HepG2 (cell line): ENCODE measurements at regions not wholly inside any gene's neighbourhood (a gene's known extent, or its start where the extent isn't known, plus 50 kb on each side); places are given as distances from the start of the nearest gene placed in this dataset.

Experiments used
- ATAC-seq: fragments of 200-7000 bp; cut with Tn5 transposase; 3 replicates; pipeline ENCODE4 v1.9.1; 2020; ENCODE audit warnings: mild to moderate bottlenecking, moderate library complexity
- BruUV-seq: library from RNA; stranded (reverse); fragments of 400-500 nt; replicated peaks from 2 replicates; lab custom pipeline; 2021; lab: Mats Ljungman, UMichigan
- CTCF ChIA-PET: fragments of 300-600 bp; formaldehyde crosslinking; extraction: SDS; loops from one replicate; lab custom pipeline; 2021; ENCODE audit warnings: low total read pairs, inconsistent platforms, low intra/inter-chr PET ratio; lab: Yijun Ruan, JAX
- POLR2A ChIA-PET: fragments of 350-600 bp; sonication (Branson Sonifier 250); formaldehyde crosslinking; loops from one replicate; lab custom pipeline; 2020; ENCODE audit warnings: antibody characterized with exemption, inconsistent platforms; lab: Yijun Ruan, JAX
- DNase-seq: peaks from one replicate; pipeline ENCODE4 v3.0.0-alpha.2; 2015; ENCODE audit warnings: low spot score
- FAIRE-seq: peaks from 3 replicates; lab custom pipeline; 2011; peaks lifted over from hg19 to GRCh38; lab: Jason Lieb, UNC
- H2AFZ ChIP-seq: one replicate; pipeline ENCODE4 v1.6.1; 2011; ENCODE audit warnings: low read length, inconsistent platforms
- H3K27ac ChIP-seq: fragments of 300-600 bp; 3 replicates; pipeline ENCODE4 v1.8.0; 2011; ENCODE audit warnings: mixed run types, mild to moderate bottlenecking, mixed read lengths, low read length, inconsistent platforms; ENCODE audit not compliant: insufficient read depth; ENCODE audit errors: extremely low read length
- H3K27me3 ChIP-seq, 2 experiments: fragments of 200-600 bp in 1 of 2; 2 replicates in 1 of 2; 3 replicates in 1 of 2; pipeline versions ENCODE4 v1.6.0 to v1.8.0; 2011; ENCODE audit warnings: low read length in 2 of 2, mild to moderate bottlenecking in 2 of 2, moderate library complexity in 2 of 2, inconsistent platforms in 1 of 2; ENCODE audit not compliant: insufficient read depth in 2 of 2, control insufficient read depth in 1 of 2
- H3K36me3 ChIP-seq, 2 experiments: fragments of 200-600 bp in 1 of 2; replicated peaks in 1 of 2; 2 replicates in 1 of 2; 3 replicates in 1 of 2; pipeline versions ENCODE4 v1.5.1 to v1.8.0; 2011; ENCODE audit warnings: low read length in 2 of 2, inconsistent platforms in 1 of 2; ENCODE audit not compliant: insufficient read depth in 2 of 2, control insufficient read depth in 1 of 2
- H3K4me1 ChIP-seq: 2 replicates; pipeline ENCODE4 v1.5.1; 2012; ENCODE audit warnings: low read length, inconsistent platforms; ENCODE audit not compliant: insufficient read depth
- H3K4me2 ChIP-seq: 2 replicates; pipeline ENCODE4 v1.6.0; 2011; ENCODE audit warnings: low read depth, low read length, inconsistent platforms
- H3K4me3 ChIP-seq, 3 experiments: fragments of 200-600 bp in 1 of 3; sonication (generic), shearing (Covaris generic) in 1 of 3; replicated peaks in 1 of 3; 2 replicates each; pipeline ENCODE4 v1.5.1; 2011 to 2016; ENCODE audit warnings: low read length in 3 of 3, inconsistent platforms in 2 of 3, low read depth in 2 of 3, mild to moderate bottlenecking in 2 of 3, control low read depth in 1 of 3, mixed read lengths in 1 of 3; ENCODE audit not compliant: insufficient read depth in 1 of 3
- H3K79me2 ChIP-seq: one replicate; pipeline ENCODE4 v1.6.1; 2011; ENCODE audit warnings: low read length, inconsistent platforms; ENCODE audit not compliant: insufficient read depth
- H3K9ac ChIP-seq: 2 replicates; pipeline ENCODE4 v1.6.0; 2011; ENCODE audit warnings: mild to moderate bottlenecking, low read depth, low read length, inconsistent platforms; ENCODE audit not compliant: insufficient read depth
- H3K9me3 ChIP-seq: 2 replicates; pipeline ENCODE4 v1.5.1; 2012; ENCODE audit warnings: mild to moderate bottlenecking, low read length
- H4K20me1 ChIP-seq: 2 replicates; pipeline ENCODE4 v1.6.0; 2011; ENCODE audit warnings: inconsistent platforms, mild to moderate bottlenecking, low read length, moderate library complexity; ENCODE audit not compliant: insufficient read depth
- ARNTL ChIP-seq: sonication (generic); formaldehyde crosslinking; IDR thresholded peaks from 2 replicates; pipeline ENCODE4 v1.4.0; 2020; ENCODE audit warnings: mild to moderate bottlenecking, missing genetic modification reagents
- ATF7 ChIP-seq, 2 experiments: fragments of 450-650 bp in 1 of 2; sonication (generic) in 1 of 2; formaldehyde crosslinking in 1 of 2; IDR thresholded peaks; 2 replicates each; pipeline versions ENCODE4 v1.4.0 to v1.6.1; 2016 to 2020; ENCODE audit warnings: antibody characterized with exemption in 1 of 2, mild to moderate bottlenecking in 1 of 2, missing genetic modification reagents in 1 of 2
- DMTF1 ChIP-seq: sonication (generic); formaldehyde crosslinking; IDR thresholded peaks from 2 replicates; pipeline ENCODE4 v1.4.0; 2020; ENCODE audit warnings: mild to moderate bottlenecking, missing genetic modification reagents
- FLYWCH1 ChIP-seq: sonication (generic); formaldehyde crosslinking; IDR thresholded peaks from 2 replicates; pipeline ENCODE4 v1.8.1; 2023; ENCODE audit warnings: mild to moderate bottlenecking, missing genetic modification reagents
- IRF1 ChIP-seq: sonication (generic); formaldehyde crosslinking; IDR thresholded peaks from 2 replicates; pipeline ENCODE4 v1.4.0; 2020; ENCODE audit warnings: low read depth, mild to moderate bottlenecking, missing genetic modification reagents
- IRX3 ChIP-seq: sonication (generic); formaldehyde crosslinking; IDR thresholded peaks from 2 replicates; pipeline ENCODE4 v1.8.1; 2023; ENCODE audit warnings: mild to moderate bottlenecking, low read depth, missing genetic modification reagents, borderline replicate concordance
- MATR3 ChIP-seq: sonication (generic); formaldehyde crosslinking; IDR thresholded peaks from 2 replicates; pipeline ENCODE4 v1.4.0; 2020; ENCODE audit warnings: missing genetic modification reagents
- MIER3 ChIP-seq: IDR thresholded peaks from 2 replicates; pipeline ENCODE4 v1.6.1; 2016; ENCODE audit warnings: missing compliant biosample characterization, borderline replicate concordance
- RARA ChIP-seq: IDR thresholded peaks from 2 replicates; pipeline ENCODE4 v1.6.1; 2016; ENCODE audit warnings: missing genetic modification reagents, missing compliant biosample characterization
- SMAD3 ChIP-seq: sonication (generic); formaldehyde crosslinking; IDR thresholded peaks from 2 replicates; pipeline ENCODE4 v1.4.0; 2020; ENCODE audit warnings: missing genetic modification reagents
- SMAD9 ChIP-seq: sonication (generic); formaldehyde crosslinking; IDR thresholded peaks from 2 replicates; pipeline ENCODE4 v1.5.1; 2020; ENCODE audit warnings: mild to moderate bottlenecking, missing genetic modification reagents
- TGIF2 ChIP-seq: IDR thresholded peaks from 2 replicates; pipeline ENCODE4 v1.6.1; 2016; ENCODE audit warnings: control low read depth, missing compliant biosample characterization
- ZNF30 ChIP-seq: sonication (generic); formaldehyde crosslinking; IDR thresholded peaks from 2 replicates; pipeline ENCODE4 v1.5.0; 2020; ENCODE audit warnings: mild to moderate bottlenecking, missing genetic modification reagents
- ZNF761 ChIP-seq: sonication (generic); formaldehyde crosslinking; conservative IDR thresholded peaks from 2 replicates; pipeline ENCODE4 v1.4.0; 2020; ENCODE audit warnings: mild to moderate bottlenecking, missing genetic modification reagents
- ZNF766 ChIP-seq: sonication (generic); formaldehyde crosslinking; IDR thresholded peaks from 2 replicates; pipeline ENCODE4 v1.5.0; 2020; ENCODE audit warnings: missing genetic modification reagents, borderline replicate concordance
- WGBS: methylation state at CpG from one replicate; pipeline ENCODE4 v1.1.6; 2017; ENCODE audit warnings: low lambda C conversion rate; 5-methylcytosine and 5-hydroxymethylcytosine counted together
- in situ Hi-C: cut with HindIII; loops from 2 replicates; pipeline ENCODE4 v1.10.0; 2017; ENCODE audit warnings: low pct_unique_long_range_greater_than_20kb; ENCODE audit not compliant: extremely low pct_ligation_motif_present
- intact Hi-C: fragments of 100-400 bp; cut with micrococcal nuclease; formaldehyde crosslinking; loops from one replicate; pipeline ENCODE4 v1.10.0; 2022; ENCODE audit not compliant: unreplicated experiment

GRCh38 chr4:106493086-106493485 lies 124.5 kb upstream of the GIMD1 start:
- Histone ChIP-seq H3K9me3 (peaks cover 5% of the 10 kb centered on the region; the same call in 1 of the 2 replicates), H3K4me1 (no peaks in the 10 kb centered on the region), H3K27ac (no peak overlapping the region), H3K4me3 (no peak overlapping the region), H3K79me2 (no peaks in the 10 kb centered on the region), H3K4me2 (no peak overlapping the region), H2AFZ (no peak overlapping the region), H3K9ac (no peak overlapping the region), H3K36me3 (no peaks in the 10 kb centered on the region), H4K20me1 (no peaks in the 10 kb centered on the region), H3K27me3 (no peaks in the 10 kb centered on the region)
- ATAC-seq = no peak
- CTCF ChIA-PET = no interaction called here
- no peak for DNase-seq
- TF ChIP-seq ATF7 (IDR thresholded peaks at IDR 0.05) (peak; percentile 40; the same call in 1 of the 2 replicates), ATF7 (CRISPR knock-in tag; IDR thresholded peaks at IDR 0.05) (no peak), MATR3 (CRISPR knock-in tag) (no peak)
- BruUV-seq = no TSS peak
- POLR2A ChIA-PET = no interaction called here
- no peak for FAIRE-seq
- intact Hi-C loops = no loop called here
- in situ Hi-C loops = no loop called here

GRCh38 chr4:106486533-106486932 lies 118.0 kb upstream of the GIMD1 start:
- TF ChIP-seq IRX3 (CRISPR knock-in tag) = no peak
- no peak for TF ChIP-seq ZNF30 (CRISPR knock-in tag)
- TF ChIP-seq MIER3 (CRISPR knock-in tag) = no peak
- no peak for TF ChIP-seq TGIF2 (CRISPR knock-in tag)
- TF ChIP-seq IRF1 (CRISPR knock-in tag) = no peak
- TF ChIP-seq SMAD9 = no peak
- TF ChIP-seq ZNF766 (CRISPR knock-in tag) = no peak
- TF ChIP-seq SMAD3 (CRISPR knock-in tag) = no peak
- TF ChIP-seq ARNTL (CRISPR knock-in tag) = no peak
- TF ChIP-seq DMTF1 = no peak
- TF ChIP-seq ZNF761 (CRISPR knock-in tag) = no peak
- TF ChIP-seq FLYWCH1 (CRISPR knock-in tag) = no peak
- TF ChIP-seq RARA (CRISPR knock-in tag) = no peak
- 50% methylated on average over 2 of the region's 2 CpGs for WGBS

More at GRCh38 chr4:106486533-106486932, 118.0 kb upstream of the GIMD1 start:
- intact Hi-C loops (no loop called here), in situ Hi-C loops (no loop called here)
- FAIRE-seq (no peak), ATAC-seq (no peak), DNase-seq (no peak)
- POLR2A ChIA-PET = no interaction called here
- BruUV-seq = no TSS peak
- no peak overlapping the region for H3K27ac ChIP-seq
- H3K4me3 ChIP-seq = no peak overlapping the region
- no peaks in the 10 kb centered on the region for H3K79me2 ChIP-seq
- no peaks in the 10 kb centered on the region for H3K4me1 ChIP-seq
- CTCF ChIA-PET = no interaction called here
- H3K27me3 ChIP-seq = peaks cover 0 to 5% of the 10 kb centered on the region in 2 experiments; a peak in 1 of 5 replicates
- H2AFZ ChIP-seq = no peak overlapping the region
- H3K9ac ChIP-seq = no peak overlapping the region
- H3K4me2 ChIP-seq = no peak overlapping the region
- no peaks in the 10 kb centered on the region for H4K20me1 ChIP-seq
- H3K36me3 ChIP-seq = no peaks in the 10 kb centered on the region
- H3K9me3 ChIP-seq = no peaks in the 10 kb centered on the region
